ENCODE measurements at regions not wholly inside any gene's neighbourhood (a gene's known extent, or its start where the extent isn't known, plus 50 kb on each side); places are given as distances from the start of the nearest gene placed in this dataset.

DNA sequence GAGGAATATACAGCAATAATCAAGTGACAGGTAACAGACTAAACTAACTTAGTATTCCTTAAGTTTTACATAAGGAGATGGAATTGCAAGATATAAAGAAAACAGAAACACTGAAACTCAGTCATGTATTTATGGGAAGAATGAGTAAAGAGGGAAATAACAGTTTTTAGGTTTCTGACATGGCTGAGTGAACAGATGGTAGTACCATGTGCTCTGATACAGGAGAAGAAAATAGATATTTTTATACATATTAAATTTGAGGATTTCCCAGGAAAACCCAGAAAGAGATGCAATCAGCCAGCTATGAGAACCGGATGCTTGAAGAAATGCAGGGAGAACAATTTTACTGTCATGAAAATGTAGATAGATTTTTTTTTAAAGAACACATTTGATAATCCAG is 669.5 kb upstream of the GRM3 start:
- no peak overlapping the region for H3K27ac ChIP-seq (ENCODE audit: low read depth, low read length)
- no peak overlapping the region for H3K4me2 ChIP-seq (ENCODE audit: low read length)
- H3F3A ChIP-seq (ENCODE audit: control insufficient read depth, insufficient read depth) = no peaks in the 10 kb centered on the region
- no peaks in the 10 kb centered on the region for H3K36me3 ChIP-seq (ENCODE audit: control insufficient read depth, low read length)
- no peaks in the 10 kb centered on the region for H4K20me1 ChIP-seq (ENCODE audit: control insufficient read depth, insufficient read depth, low read depth, low read length)
- H3K4me1 ChIP-seq (ENCODE audit: control insufficient read depth, low read length) = no peaks in the 10 kb centered on the region
- TF ChIP-seq, protein P1, sequence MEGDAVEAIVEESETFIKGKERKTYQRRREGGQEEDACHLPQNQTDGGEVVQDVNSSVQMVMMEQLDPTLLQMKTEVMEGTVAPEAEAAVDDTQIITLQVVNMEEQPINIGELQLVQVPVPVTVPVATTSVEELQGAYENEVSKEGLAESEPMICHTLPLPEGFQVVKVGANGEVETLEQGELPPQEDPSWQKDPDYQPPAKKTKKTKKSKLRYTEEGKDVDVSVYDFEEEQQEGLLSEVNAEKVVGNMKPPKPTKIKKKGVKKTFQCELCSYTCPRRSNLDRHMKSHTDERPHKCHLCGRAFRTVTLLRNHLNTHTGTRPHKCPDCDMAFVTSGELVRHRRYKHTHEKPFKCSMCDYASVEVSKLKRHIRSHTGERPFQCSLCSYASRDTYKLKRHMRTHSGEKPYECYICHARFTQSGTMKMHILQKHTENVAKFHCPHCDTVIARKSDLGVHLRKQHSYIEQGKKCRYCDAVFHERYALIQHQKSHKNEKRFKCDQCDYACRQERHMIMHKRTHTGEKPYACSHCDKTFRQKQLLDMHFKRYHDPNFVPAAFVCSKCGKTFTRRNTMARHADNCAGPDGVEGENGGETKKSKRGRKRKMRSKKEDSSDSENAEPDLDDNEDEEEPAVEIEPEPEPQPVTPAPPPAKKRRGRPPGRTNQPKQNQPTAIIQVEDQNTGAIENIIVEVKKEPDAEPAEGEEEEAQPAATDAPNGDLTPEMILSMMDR (IDR thresholded peaks at IDR 0.05; ENCODE audit: low read depth, low read length, poor library complexity, severe bottlenecking) = no peak
- TF ChIP-seq EZH2phosphoT487 (IDR thresholded peaks at IDR 0.05; ENCODE audit: borderline replicate concordance, low read length) = no peak
- no peaks in the 10 kb centered on the region for H3K79me2 ChIP-seq (ENCODE audit: control insufficient read depth, low read length)
- H3K4me3 ChIP-seq (ENCODE audit: low read length) = no peak overlapping the region
- H3K27me3 ChIP-seq (ENCODE audit: control insufficient read depth, low read length) = no peaks in the 10 kb centered on the region
- H3K9me2 ChIP-seq (replicated peaks; ENCODE audit: control insufficient read depth, low read length) = no peaks in the 10 kb centered on the region
- no peaks in the 10 kb centered on the region; the same call in 1 of the 2 replicates for H3K9me3 ChIP-seq (ENCODE audit: control insufficient read depth, insufficient read depth, low read length)

DNA sequence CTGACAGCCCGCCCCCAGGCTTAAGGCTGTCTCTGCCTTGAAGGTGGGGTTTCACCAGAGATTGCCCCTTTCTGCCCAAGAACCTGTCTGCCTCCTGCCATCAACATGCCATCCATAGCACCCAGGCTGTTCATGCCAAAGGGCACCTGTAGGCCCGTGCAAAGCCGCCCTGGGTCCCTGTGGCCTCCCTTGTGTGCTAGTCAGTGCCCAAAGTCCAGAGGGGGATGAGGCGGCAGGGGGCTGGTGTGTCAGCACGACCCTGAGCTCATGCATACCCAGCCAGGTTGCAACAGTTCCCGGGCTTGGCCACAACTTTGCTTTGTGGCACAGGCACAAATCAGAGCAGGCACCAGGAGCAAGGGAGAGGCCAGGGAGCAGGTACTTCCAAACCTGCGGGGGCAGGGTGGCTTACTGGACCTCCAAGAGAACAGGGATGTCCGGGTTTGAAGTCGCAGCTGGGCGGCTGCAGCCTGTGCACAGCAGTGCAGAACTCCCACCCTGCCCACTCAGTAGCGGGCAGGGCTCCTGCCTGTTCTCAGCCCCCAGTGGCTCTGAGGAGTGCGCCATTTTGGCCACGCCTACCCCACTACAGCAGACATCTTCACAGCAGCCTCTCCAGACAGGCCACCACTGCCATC is 671.1 kb upstream of the GRM3 start:
- Histone ChIP-seq H3K4me3 (ENCODE audit: low read length) (no peak overlapping the region), H3K9me2 (replicated peaks; ENCODE audit: control insufficient read depth, low read length) (no peaks in the 10 kb centered on the region), H4K20me1 (ENCODE audit: control insufficient read depth, insufficient read depth, low read depth, low read length) (no peaks in the 10 kb centered on the region), H3K9me3 (ENCODE audit: control insufficient read depth, insufficient read depth, low read length) (no peaks in the 10 kb centered on the region; the same call in 1 of the 2 replicates), H3K4me2 (ENCODE audit: low read length) (no peak overlapping the region), H3K27ac (ENCODE audit: low read depth, low read length) (no peak overlapping the region), H3K36me3 (ENCODE audit: control insufficient read depth, low read length) (no peaks in the 10 kb centered on the region), H3K4me1 (ENCODE audit: control insufficient read depth, low read length) (no peaks in the 10 kb centered on the region), H3F3A (ENCODE audit: control insufficient read depth, insufficient read depth) (no peaks in the 10 kb centered on the region), H3K79me2 (ENCODE audit: control insufficient read depth, low read length) (no peaks in the 10 kb centered on the region), H3K27me3 (ENCODE audit: control insufficient read depth, low read length) (no peaks in the 10 kb centered on the region)
- TF ChIP-seq, protein P1 (IDR thresholded peaks at IDR 0.05; ENCODE audit: low read depth, low read length, poor library complexity, severe bottlenecking) = no peak
- no peak for TF ChIP-seq EZH2phosphoT487 (IDR thresholded peaks at IDR 0.05; ENCODE audit: borderline replicate concordance, low read length)

DNA sequence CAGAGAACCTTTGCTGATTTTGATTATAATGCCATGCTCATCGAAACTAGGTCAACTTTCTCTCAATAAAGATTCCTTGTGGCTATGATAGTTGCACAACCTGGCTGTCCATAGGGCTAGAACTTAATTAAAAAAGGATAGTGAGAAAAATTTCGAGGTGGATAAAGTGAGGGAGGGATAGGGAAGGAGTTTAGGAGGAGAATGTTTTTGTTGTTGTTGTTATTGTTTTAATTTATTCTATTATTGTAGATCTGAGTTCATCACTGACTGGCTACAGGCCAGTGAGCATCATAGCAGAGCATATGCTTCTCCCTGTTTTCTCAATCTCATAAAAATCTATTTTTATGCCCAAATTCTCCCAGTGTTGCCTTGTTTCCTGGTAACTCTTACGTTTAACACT is 688.7 kb upstream of the GRM3 start:
- no peak overlapping the region for H3K27ac ChIP-seq (ENCODE audit: low read depth, low read length)
- H3K4me2 ChIP-seq (ENCODE audit: low read length) = no peak overlapping the region
- no peak for TF ChIP-seq EZH2phosphoT487 (IDR thresholded peaks at IDR 0.05; ENCODE audit: borderline replicate concordance, low read length)
- TF ChIP-seq, protein P1 (IDR thresholded peaks at IDR 0.05; ENCODE audit: low read depth, low read length, poor library complexity, severe bottlenecking) = no peak
- no peaks in the 10 kb centered on the region for H3K36me3 ChIP-seq (ENCODE audit: control insufficient read depth, low read length)
- H3F3A ChIP-seq (ENCODE audit: control insufficient read depth, insufficient read depth) = no peaks in the 10 kb centered on the region
- H4K20me1 ChIP-seq (ENCODE audit: control insufficient read depth, insufficient read depth, low read depth, low read length) = no peaks in the 10 kb centered on the region
- H3K9me2 ChIP-seq (replicated peaks; ENCODE audit: control insufficient read depth, low read length) = no peaks in the 10 kb centered on the region
- no peaks in the 10 kb centered on the region for H3K79me2 ChIP-seq (ENCODE audit: control insufficient read depth, low read length)
- H3K4me3 ChIP-seq (ENCODE audit: low read length) = no peak overlapping the region
- H3K27me3 ChIP-seq (ENCODE audit: control insufficient read depth, low read length) = no peaks in the 10 kb centered on the region
- H3K4me1 ChIP-seq (ENCODE audit: control insufficient read depth, low read length) = no peaks in the 10 kb centered on the region
- no peaks in the 10 kb centered on the region for H3K9me3 ChIP-seq (ENCODE audit: control insufficient read depth, insufficient read depth, low read length)
